ENCODE measurements at regions not wholly inside any gene's neighbourhood (a gene's known extent, or its start where the extent isn't known, plus 50 kb on each side); places are given as distances from the start of the nearest gene placed in this dataset.

GRCh38 chr3:154759966-154760365, 320.2 kb upstream of the MME start:
- no peak for ATAC-seq (ENCODE audit: low read depth)
- Mint-ChIP-seq H3K4me1 (no peaks in the 10 kb centered on the region), H3K36me3 (ENCODE audit: low read depth) (no peaks in the 10 kb centered on the region), H3K4me3 (no peak overlapping the region), H3K27ac (no peak overlapping the region), H3K27me3 (no peaks in the 10 kb centered on the region), H3K9me3 (peaks cover 5% of the 10 kb centered on the region)
- POLR2A ChIA-PET = no interaction called here
- no peak for DNase-seq
- CTCF ChIA-PET = no interaction called here
- intact Hi-C loops (cut with micrococcal nuclease) = loop anchor here (5.0 kb wide), 1 partner anchor 942 kb away; no protein-coding TSS in a partner anchor
- TF ChIP-seq CTCF (IDR thresholded peaks at IDR 0.05) = no peak

- no peaks in the 10 kb centered on the region for H3K27me3 Mint-ChIP-seq
- ChIA-PET CTCF (interaction anchor here (1.5 kb wide), 1 partner anchor 564 kb away, joined by 3 read pairs; no protein-coding TSS in a partner anchor), POLR2A (no interaction called here)
- no peaks in the 10 kb centered on the region for H3K36me3 Mint-ChIP-seq (ENCODE audit: low read depth)
- no peak for DNase-seq
- H3K4me1 Mint-ChIP-seq = no peaks in the 10 kb centered on the region
- no peak overlapping the region for H3K27ac Mint-ChIP-seq
- no peak for TF ChIP-seq CTCF (IDR thresholded peaks at IDR 0.05)
- no peak overlapping the region for H3K4me3 Mint-ChIP-seq
- H3K9me3 Mint-ChIP-seq = peaks cover 5% of the 10 kb centered on the region
- intact Hi-C loops (cut with micrococcal nuclease) = loop anchor here (1.0 to 5.0 kb wide), 2 partner anchors 565 to 944 kb away; no protein-coding TSS in a partner anchor
- ATAC-seq (ENCODE audit: low read depth) = no peak
Observed at GRCh38 chr3:154758109-154758868, 321.8 kb upstream of the MME start.

GRCh38 chr3:154753101-154753500, 323.1 kb upstream of the GPR149 start:
- intact Hi-C loops (cut with micrococcal nuclease) = no loop called here
- ChIA-PET POLR2A (no interaction called here), CTCF (no interaction called here)

GRCh38 chr3:154749514-154749913, 319.5 kb upstream of the GPR149 start:
- Mint-ChIP-seq H3K36me3 (ENCODE audit: low read depth) (no peaks in the 10 kb centered on the region), H3K27ac (no peak overlapping the region), H3K4me1 (no peaks in the 10 kb centered on the region), H3K27me3 (no peaks in the 10 kb centered on the region), H3K4me3 (no peak overlapping the region), H3K9me3 (no peaks in the 10 kb centered on the region)
- POLR2A ChIA-PET = no interaction called here
- TF ChIP-seq CTCF (IDR thresholded peaks at IDR 0.05) = no peak
- intact Hi-C loops (cut with micrococcal nuclease) = no loop called here
- CTCF ChIA-PET = no interaction called here
- DNase-seq (no peak), ATAC-seq (ENCODE audit: low read depth) (no peak)

More at GRCh38 chr3:154753101-154753500, 323.1 kb upstream of the GPR149 start:
- Mint-ChIP-seq H3K9me3 (peaks cover 5% of the 10 kb centered on the region), H3K27me3 (no peaks in the 10 kb centered on the region), H3K4me1 (no peaks in the 10 kb centered on the region), H3K36me3 (ENCODE audit: low read depth) (no peaks in the 10 kb centered on the region), H3K4me3 (no peak overlapping the region), H3K27ac (no peak overlapping the region)
- ATAC-seq (ENCODE audit: low read depth) = no peak
- no peak for TF ChIP-seq CTCF (IDR thresholded peaks at IDR 0.05)
- no peak for DNase-seq

GRCh38 chr3:154745929-154746328, 315.9 kb upstream of the GPR149 start:
- CTCF ChIA-PET = no interaction called here

More at GRCh38 chr3:154745929-154746328, 315.9 kb upstream of the GPR149 start:
- Mint-ChIP-seq H3K4me3 (no peak overlapping the region), H3K27me3 (no peaks in the 10 kb centered on the region), H3K4me1 (no peaks in the 10 kb centered on the region), H3K36me3 (ENCODE audit: low read depth) (no peaks in the 10 kb centered on the region), H3K27ac (no peak overlapping the region), H3K9me3 (peaks cover 6% of the 10 kb centered on the region)
- ATAC-seq (ENCODE audit: low read depth) = no peak
- POLR2A ChIA-PET = no interaction called here
- DNase-seq = no peak
- TF ChIP-seq CTCF (IDR thresholded peaks at IDR 0.05) = no peak
- intact Hi-C loops (cut with micrococcal nuclease) = no loop called here

All from activated B cell treated with CpG ODN at 0.5 μM for 24 hours (primary cell).